Sciatic nerve (tissue), 2 donors: ENCODE measurements at regions not wholly inside any gene's neighbourhood (a gene's known extent, or its start where the extent isn't known, plus 50 kb on each side); places are given as distances from the start of the nearest gene placed in this dataset.
"Not testable (repeated sequence)": the region's sequence is repeated elsewhere in the genome, so short reads cannot be mapped to it uniquely, and the experiment has no call there.

Source experiments
- ATAC-seq: fragments of 200-7000 bp; cut with Tn5 transposase; one replicate; pipeline ENCODE4 v1.9.1; 2020; ENCODE audit warnings: mild to moderate bottlenecking, moderate library complexity
- DNase-seq: peaks from one replicate; pipeline ENCODE4 v3.0.0-alpha.2; 2020; ENCODE audit warnings: low spot score
- intact Hi-C: fragments of 100-400 bp; cut with DNase I; formaldehyde crosslinking; loops from one replicate; pipeline ENCODE4 v1.14.2; 2022
- donor health status: DM: no; HTN: no; CAD: no.
- donor health status: DM: no; HTN: no; CAD: no.

DNA sequence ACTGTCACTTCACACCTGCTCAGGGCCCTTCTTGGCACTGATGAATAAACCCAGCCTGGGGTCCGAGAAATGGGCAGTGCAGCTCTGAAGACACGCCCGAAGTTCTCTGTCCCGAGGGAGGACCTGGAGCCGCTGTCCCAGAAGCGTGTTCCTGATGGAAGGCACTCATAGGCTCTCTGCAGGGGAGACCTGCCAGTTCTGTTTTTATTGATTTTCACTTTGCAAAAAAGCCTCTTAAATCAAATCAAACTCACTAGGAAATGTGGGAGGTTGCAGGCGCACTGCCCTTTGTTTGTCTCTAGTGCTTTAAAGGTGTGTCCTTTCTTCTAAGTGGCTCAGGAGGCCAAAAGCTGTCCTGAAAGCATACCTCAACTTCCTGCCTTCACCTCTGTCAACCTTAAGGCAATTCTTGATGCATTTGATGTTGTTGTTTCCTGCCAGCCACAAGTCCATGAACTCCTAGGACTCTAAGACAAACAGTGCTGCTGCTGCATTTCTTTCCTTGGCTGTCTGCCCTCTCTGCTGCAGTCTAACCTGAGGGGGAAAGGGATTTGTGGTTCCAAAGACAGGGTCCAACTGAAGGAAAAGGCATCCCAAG, 663.2 kb downstream of the UQCRFS1 start:
- intact Hi-C loops, result no loop called here
- DNase-seq (no peak), ATAC-seq (no peak)

GRCh38 chr19:28546148-28546685, 666.7 kb downstream of the UQCRFS1 start:
- no peak for ATAC-seq
- intact Hi-C loops, result no loop called here
- DNase-seq, result no peak

GRCh38 chr19:28545397-28545796, 667.6 kb downstream of the UQCRFS1 start:
- DNase-seq, ATAC-seq, intact Hi-C loops: not testable (repeated sequence)

- ATAC-seq (no peak), DNase-seq (no peak)
- intact Hi-C loops, result no loop called here
These were observed 668.3 kb downstream of the UQCRFS1 start for GRCh38 chr19:28544451-28545261.

DNA sequence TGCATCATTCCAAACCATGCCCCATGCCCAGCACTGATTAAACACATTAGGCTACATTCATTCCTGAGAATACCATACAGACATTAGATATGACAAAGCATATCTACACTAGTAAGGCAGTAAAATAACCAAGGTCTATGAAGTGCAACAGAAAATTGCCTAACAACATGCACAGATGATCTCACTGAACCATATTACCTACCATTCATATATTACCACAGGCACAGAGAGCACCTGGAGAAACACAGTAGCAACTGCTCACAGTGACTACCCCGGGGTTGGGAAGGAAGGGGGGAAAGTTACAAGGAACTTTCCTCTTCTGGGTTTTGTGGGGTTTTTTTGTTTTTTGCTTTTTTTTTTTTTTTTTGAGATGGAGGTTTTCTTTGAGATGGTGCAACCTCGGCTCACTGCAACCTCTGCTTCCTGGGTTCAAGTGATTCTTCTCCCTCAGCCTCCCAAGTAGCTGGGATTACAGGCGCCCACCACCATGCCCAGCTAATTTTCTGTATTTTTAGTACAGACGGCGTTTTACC, 669.6 kb downstream of the UQCRFS1 start:
- intact Hi-C loops, result no loop called here
- no peak for ATAC-seq
- DNase-seq, result no peak

DNA sequence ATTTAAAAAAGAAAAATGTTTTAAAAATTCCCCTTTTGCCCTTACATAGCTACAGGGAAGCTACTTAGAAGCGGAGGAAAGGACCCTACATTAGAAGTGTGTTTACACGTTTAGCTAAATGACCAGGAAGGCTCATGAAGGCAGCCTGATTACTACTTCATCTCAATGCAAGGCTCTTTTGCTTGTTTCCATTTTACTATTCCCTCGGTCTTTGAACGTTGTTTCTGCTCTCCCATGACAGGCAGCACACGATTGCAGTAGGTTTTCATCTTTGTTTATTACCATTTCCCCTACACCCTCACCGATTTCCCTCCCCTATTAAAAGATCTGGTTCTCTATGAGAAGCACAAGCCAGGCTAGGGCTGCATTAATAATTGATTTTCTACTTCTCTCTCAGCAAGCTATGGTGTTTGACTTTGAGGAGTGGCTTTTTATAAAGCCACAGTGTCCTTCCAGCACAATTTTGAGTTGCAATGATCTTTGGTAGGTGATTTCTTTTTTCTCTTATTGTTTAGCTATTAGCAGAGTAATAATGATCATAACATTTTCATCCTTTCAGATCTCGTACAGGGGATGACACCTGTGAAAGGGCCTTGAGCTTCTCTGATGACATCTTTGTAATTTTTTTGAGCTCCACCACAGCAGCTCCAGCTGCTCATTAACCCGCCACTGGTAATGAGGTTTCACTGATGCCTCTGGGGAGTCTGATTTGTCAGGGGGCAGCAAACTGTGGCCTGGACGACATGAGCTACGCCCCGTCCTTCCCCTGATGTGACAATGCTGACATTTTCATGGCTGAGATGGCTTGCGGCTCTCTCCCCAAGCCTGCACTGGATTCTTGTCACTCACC, 670.3 kb downstream of the UQCRFS1 start:
- ATAC-seq, result no peak
- intact Hi-C loops, result no loop called here
- DNase-seq, result no peak

GRCh38 chr19:28541602-28542393, 671.2 kb downstream of the UQCRFS1 start:
- DNase-seq, result no peak
- intact Hi-C loops, result no loop called here
- no peak for ATAC-seq

DNA sequence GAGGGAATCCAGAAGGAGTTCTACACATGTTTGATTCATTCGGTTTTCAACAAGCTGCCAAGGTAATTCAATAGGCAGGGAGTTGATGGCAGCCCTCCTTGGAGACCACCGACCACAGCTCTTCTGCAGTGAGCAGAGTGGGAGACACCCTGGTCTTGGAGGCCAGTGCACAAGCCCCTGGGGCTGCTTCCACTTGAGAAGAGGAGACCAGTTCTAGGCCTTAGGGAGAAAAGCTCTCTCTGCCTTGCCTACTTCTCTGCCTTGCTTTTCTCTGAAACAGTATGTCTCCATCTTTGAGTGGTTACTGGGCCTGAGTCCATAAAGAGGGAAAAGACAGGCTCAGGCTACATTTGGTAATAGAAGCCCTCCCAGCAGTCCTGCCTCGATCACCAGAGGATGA, 671.9 kb downstream of the UQCRFS1 start:
- no peak for DNase-seq
- intact Hi-C loops, result no loop called here
- no peak for ATAC-seq

DNA sequence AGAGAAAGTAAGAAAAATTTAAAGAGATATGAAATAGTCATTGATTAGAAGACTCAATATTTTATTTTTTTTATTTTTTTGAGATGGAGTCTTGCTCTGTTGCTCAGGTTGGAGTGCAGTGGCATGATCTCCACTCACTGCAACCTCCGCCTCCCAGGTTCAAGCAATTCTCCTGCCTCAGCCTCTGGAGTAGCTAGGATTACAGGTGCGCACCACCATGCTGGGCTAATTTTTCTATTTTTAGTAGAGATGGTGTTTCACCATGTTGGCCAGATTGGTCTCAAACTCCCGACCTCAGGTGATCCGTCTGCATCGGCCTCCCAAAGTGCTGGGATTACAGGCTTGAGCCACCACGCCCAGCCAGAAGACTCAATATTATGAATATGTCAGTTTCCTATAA, 672.6 kb downstream of the UQCRFS1 start:
- ATAC-seq, intact Hi-C loops, DNase-seq: not testable (repeated sequence)

- ATAC-seq (no peak), DNase-seq (no peak)
- intact Hi-C loops, result no loop called here
These were observed 673.2 kb downstream of the UQCRFS1 start for GRCh38 chr19:28539759-28540158.

DNA sequence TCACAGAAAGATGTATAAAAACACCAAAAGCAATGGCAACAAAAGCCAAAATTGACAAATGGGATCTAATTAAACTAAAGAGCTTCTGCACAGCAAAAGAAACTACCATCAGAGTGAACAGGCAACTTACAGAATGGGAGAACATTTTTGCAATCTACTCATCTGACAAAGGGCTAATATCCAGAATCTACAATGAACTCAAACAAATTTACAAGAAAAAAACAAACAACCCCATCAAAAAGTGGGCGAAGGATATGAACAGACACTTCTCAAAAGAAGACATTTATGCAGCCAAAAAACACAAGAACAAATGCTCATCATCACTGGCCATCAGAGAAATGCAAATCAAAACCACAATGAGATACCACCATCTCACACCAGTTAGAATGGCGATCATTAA, 674.4 kb downstream of the UQCRFS1 start:
- ATAC-seq, intact Hi-C loops, DNase-seq: not testable (repeated sequence)

- intact Hi-C loops, result no loop called here
- ATAC-seq (no peak), DNase-seq (no peak)
These were observed 675.1 kb downstream of the UQCRFS1 start for GRCh38 chr19:28537896-28538295.

GRCh38 chr19:28537079-28537478, 675.9 kb downstream of the UQCRFS1 start:
- no peak for ATAC-seq
- intact Hi-C loops, result no loop called here
- no peak for DNase-seq

DNA sequence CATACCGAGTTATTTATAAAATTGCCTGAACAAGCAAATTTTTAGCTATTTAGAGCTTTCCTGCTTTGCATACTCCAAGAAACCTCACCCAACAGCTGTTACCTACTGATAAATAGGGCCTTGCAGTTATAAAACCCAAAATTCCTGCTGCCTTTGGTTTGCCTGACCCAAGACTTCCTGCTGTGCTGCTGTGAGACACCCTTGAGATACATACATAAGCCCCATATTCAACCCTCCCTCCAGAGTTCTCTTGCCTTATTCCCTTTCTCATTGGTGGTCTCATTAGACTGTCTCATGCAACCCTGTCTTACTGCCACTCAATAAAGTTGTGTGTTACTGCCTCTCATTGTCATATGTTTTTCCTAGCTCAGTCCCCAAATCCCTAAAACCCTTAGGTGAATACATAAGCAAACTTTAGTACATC, 677.6 kb downstream of the UQCRFS1 start:
- ATAC-seq, result no peak
- DNase-seq, result no peak
- intact Hi-C loops, result no loop called here

- intact Hi-C loops, result no loop called here
- DNase-seq (no peak), ATAC-seq (no peak)
These were observed 678.1 kb downstream of the UQCRFS1 start for GRCh38 chr19:28534766-28535351.

DNA sequence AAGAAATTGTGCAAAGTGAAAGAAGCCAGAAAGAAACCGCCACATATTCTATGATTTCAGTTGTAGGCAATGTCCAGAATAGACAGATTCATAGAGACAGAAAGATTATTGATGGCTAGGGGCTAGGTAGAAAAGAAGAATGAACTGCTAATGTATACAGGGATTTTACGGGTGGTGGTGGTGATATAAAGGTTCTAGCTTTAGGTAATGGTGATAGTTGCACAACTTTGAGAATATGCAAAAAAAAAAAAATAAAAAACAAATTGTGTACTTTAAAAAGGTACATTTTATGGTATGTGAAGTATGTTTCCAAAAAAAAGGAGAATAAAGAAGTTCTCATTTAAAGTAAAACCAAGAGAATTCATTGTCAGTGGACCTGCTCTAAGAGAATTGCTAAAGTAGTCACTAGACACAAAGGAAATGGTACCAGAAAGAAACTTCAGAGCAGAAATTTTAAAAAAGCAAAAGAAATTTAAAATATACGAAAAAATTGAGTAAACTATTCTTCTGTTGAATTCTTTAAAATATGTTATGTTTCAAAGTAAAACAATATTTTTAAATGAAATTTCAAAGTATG, 680.1 kb downstream of the UQCRFS1 start:
- ATAC-seq (no peak), DNase-seq (no peak)
- intact Hi-C loops, result no loop called here

- DNase-seq (no peak), ATAC-seq (no peak)
- intact Hi-C loops, result no loop called here
These were observed 681.0 kb downstream of the UQCRFS1 start for GRCh38 chr19:28531979-28532378.
